GM10248 (cell line): ENCODE measurements at regions not wholly inside any gene's neighbourhood (a gene's known extent, or its start where the extent isn't known, plus 50 kb on each side); places are given as distances from the start of the nearest gene placed in this dataset.

Experiments
- CTCF ChIA-PET: fragments of 300-600 bp; sonication (Branson Sonifier 250); formaldehyde crosslinking; extraction: SDS; loops from one replicate; lab custom pipeline; 2021; ENCODE audit warnings: antibody characterized with exemption; lab: Yijun Ruan, JAX
- POLR2A ChIA-PET: fragments of 350-650 bp; sonication (Branson Sonifier 250); formaldehyde crosslinking; extraction: SDS; loops from one replicate; lab custom pipeline; 2020; ENCODE audit warnings: antibody characterized with exemption; lab: Yijun Ruan, JAX
- DNase-seq: peaks from one replicate; pipeline ENCODE4 v3.0.0; 2012; ENCODE audit errors: extremely low spot score
- CTCF ChIP-seq: IDR thresholded peaks from 2 replicates; pipeline ENCODE4 v1.5.1; 2012; ENCODE audit warnings: mild to moderate bottlenecking, low read depth; ENCODE audit errors: extremely low read depth, missing control alignments, control extremely low read depth

GRCh38 chr14:45916340-45916953 is 663.4 kb upstream of the MIS18BP1 start:
- CTCF ChIA-PET = no interaction called here
- POLR2A ChIA-PET = no interaction called here
- no peak for TF ChIP-seq CTCF
- DNase-seq = no peak

GRCh38 chr14:45907782-45908181 is 654.8 kb upstream of the MIS18BP1 start:
- POLR2A ChIA-PET = no interaction called here
- DNase-seq = no peak
- CTCF ChIA-PET = interaction anchor here (0.9 kb wide), 1 partner anchor 28 kb away, joined by 3 read pairs; no protein-coding TSS in a partner anchor
- no peak for TF ChIP-seq CTCF

DNA sequence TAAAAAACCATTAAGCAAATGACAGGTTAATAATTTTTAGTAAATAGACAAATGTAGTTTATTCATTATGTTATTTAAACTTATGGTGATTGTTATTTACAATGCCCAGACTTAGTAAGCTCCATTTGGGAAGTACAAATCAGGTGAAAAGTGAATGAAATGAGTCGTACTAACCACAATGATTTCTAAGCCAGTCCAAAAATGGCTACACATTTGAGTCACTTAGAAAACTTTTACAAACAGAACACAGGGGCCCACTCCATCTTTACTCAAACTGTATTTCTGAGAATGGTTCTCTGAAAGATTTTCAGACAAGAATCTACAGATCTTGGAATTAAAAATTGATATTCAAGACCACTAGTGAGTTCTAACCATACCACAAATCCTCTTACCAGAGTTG is 653.3 kb upstream of the MIS18BP1 start:
- ChIA-PET POLR2A (no interaction called here), CTCF (interaction anchor here (1.1 kb wide), 1 partner anchor 10 kb away, joined by 4 read pairs; no protein-coding TSS in a partner anchor)
- no peak for DNase-seq
- no peak for TF ChIP-seq CTCF

DNA sequence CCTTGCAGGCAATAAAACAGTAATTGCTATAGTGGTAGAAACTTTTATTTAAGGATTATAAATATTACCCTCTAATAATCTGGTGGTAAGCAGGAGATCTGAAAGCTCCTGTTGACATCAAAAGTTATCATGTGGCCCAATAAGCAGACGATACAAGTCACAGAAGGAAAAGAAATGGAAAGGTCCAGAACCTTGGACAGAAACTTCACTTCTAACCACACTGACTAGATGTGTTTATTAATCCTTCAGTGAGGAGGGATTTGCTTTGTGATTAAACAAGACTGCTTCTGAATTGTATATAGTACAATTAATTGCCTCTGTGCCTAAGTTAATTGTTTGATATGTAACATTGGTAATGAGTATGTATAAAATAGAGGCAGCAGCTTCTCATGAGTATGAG is 652.7 kb upstream of the MIS18BP1 start:
- CTCF ChIA-PET = interaction anchor here (1.1 kb wide), 1 partner anchor 9 kb away, joined by 4 read pairs; no protein-coding TSS in a partner anchor

DNA sequence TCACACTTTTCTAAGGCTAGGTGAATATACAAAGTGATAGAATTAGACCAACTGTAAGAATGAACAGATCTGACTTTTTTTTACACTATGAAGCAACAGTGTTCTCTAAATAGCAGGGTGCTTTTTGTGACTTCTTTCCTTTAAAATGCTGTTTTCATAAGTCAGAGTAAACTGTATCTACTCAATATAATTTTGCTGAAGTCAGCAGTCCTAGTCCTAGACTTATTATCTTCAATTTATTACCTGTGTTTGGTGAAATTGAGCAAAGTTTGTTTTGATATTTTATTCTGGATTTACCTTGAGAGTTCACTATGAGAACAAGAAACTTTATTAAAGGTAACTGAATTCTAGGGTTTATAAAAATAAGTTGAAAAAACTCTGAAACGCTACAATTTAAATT is 651.3 kb upstream of the MIS18BP1 start:
- no peak for TF ChIP-seq CTCF
- DNase-seq = no peak
- POLR2A ChIA-PET = no interaction called here
- CTCF ChIA-PET = no interaction called here

More for the DNA sequence above, 652.7 kb upstream of the MIS18BP1 start:
- POLR2A ChIA-PET = no interaction called here
- TF ChIP-seq CTCF = no peak
- no peak for DNase-seq

- no peak for TF ChIP-seq CTCF
- ChIA-PET CTCF (interaction anchor here (1.2 kb wide), 1 partner anchor 10 kb away, joined by 4 read pairs; no protein-coding TSS in a partner anchor), POLR2A (no interaction called here)
- no peak for DNase-seq
Observed at GRCh38 chr14:45902241-45902640, 649.2 kb upstream of the MIS18BP1 start.
